Erythroblast (primary cell): ENCODE measurements at regions not wholly inside any gene's neighbourhood (a gene's known extent, or its start where the extent isn't known, plus 50 kb on each side); places are given as distances from the start of the nearest gene placed in this dataset.

Experiments used
- GATA1 ChIP-seq: IDR thresholded peaks from 2 replicates; pipeline ENCODE4 v1.6.1; 2011; ENCODE audit warnings: low read depth, mild to moderate bottlenecking, control low read depth, low read length, moderate library complexity
- POLR2A ChIP-seq: IDR thresholded peaks from 2 replicates; pipeline ENCODE4 v1.6.1; 2011; ENCODE audit warnings: mild to moderate bottlenecking, low read length

DNA sequence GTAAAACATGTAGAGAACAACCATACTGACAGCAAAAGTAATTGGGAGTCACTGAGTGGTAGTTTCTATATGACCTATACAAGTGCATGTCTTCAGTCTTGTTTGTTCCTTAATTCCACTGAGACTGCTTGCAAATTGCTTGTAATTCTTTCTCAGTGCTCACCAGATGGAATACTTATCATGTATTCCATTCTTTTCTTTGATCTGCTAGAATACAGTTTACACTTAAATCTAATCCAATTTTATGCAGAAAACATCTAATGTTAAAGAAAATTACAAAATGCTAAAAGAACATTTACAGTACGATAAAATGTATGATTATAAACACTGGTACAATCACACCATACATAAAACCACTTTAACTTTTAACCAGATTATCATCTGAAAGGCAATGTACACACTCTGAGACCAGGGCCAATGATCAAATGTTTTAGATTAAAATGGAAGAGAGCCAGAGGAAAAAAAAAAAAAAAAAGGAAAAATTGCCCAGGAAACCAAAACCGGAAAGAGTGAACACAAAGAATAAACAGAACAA is 741.4 kb downstream of the FAT4 start:
- TF ChIP-seq POLR2A (no peak), GATA1 (no peak)
